GM12878 (cell line): ENCODE measurements at regions not wholly inside any gene's neighbourhood (a gene's known extent, or its start where the extent isn't known, plus 50 kb on each side); places are given as distances from the start of the nearest gene placed in this dataset.

Experiments used
- CBX5 ChIP-seq: sonication (generic); IDR thresholded peaks from 2 replicates; pipeline ENCODE4 v1.6.1; 2016; ENCODE audit warnings: low read depth, moderate library complexity, mild to moderate bottlenecking, inconsistent platforms
- EP300 ChIP-seq, 2 experiments: fragments of 150-350 bp in 1 of 2; IDR thresholded peaks; 2 replicates each; pipeline ENCODE4 v1.6.1; 2011 to 2012; ENCODE audit warnings: low read depth in 2 of 2, low read length in 2 of 2, borderline replicate concordance in 1 of 2, improper control_type of control experiment in 1 of 2, inconsistent platforms in 1 of 2; ENCODE audit not compliant: control insufficient read depth in 1 of 2
- JUND ChIP-seq: IDR thresholded peaks from 2 replicates; pipeline ENCODE4 v1.6.1; 2012; ENCODE audit warnings: low read depth, mild to moderate bottlenecking, low read length, improper control_type of control experiment, moderate library complexity
- STAT3 ChIP-seq: IDR thresholded peaks from 2 replicates; pipeline ENCODE4 v1.6.1; 2011; ENCODE audit warnings: low read depth, low read length, improper control_type of control experiment
- TAF1 ChIP-seq: IDR thresholded peaks from 2 replicates; pipeline ENCODE4 v1.6.1; 2011; ENCODE audit warnings: mild to moderate bottlenecking, low read depth, low read length, borderline replicate concordance
- TCF3 ChIP-seq: IDR thresholded peaks from 2 replicates; pipeline ENCODE4 v1.6.1; 2012; ENCODE audit warnings: low read depth, mild to moderate bottlenecking, low read length, borderline replicate concordance; ENCODE audit not compliant: insufficient read depth
- YY1 ChIP-seq: IDR thresholded peaks from 2 replicates; pipeline ENCODE4 v1.6.1; 2011; ENCODE audit warnings: low read depth, mild to moderate bottlenecking, low read length
- TF ChIP-seq, protein P1 (sequence below): IDR thresholded peaks from 2 replicates; pipeline ENCODE4 v1.6.1; 2011; ENCODE audit warnings: borderline replicate concordance, low read depth, mild to moderate bottlenecking, moderate library complexity, mixed read lengths, low read length; ENCODE audit not compliant: insufficient read depth; ENCODE audit errors: extremely low read length
- TF ChIP-seq, protein P2 (sequence below): fragments of 450-650 bp; IDR thresholded peaks from 2 replicates; pipeline ENCODE4 v1.6.1; 2017; ENCODE audit warnings: mild to moderate bottlenecking, moderate library complexity
- TF ChIP-seq, protein P3 (sequence below), 3 experiments: IDR thresholded peaks in 2 of 3; conservative IDR thresholded peaks in 1 of 3; 2 replicates each; pipeline ENCODE4 v1.5.1; 2011; ENCODE audit warnings: low read depth in 3 of 3, low read length in 3 of 3, mild to moderate bottlenecking in 3 of 3, control low read depth in 2 of 3, moderate library complexity in 2 of 3, inconsistent platforms in 1 of 3, mixed read lengths in 1 of 3; ENCODE audit not compliant: control insufficient read depth in 2 of 3, insufficient read depth in 1 of 3; ENCODE audit errors: extremely low read depth in 1 of 3
- TF ChIP-seq, protein P4 (sequence below): IDR thresholded peaks from 2 replicates; pipeline ENCODE4 v1.6.1; 2011; ENCODE audit warnings: low read depth, low read length, improper control_type of control experiment, borderline replicate concordance

DNA sequence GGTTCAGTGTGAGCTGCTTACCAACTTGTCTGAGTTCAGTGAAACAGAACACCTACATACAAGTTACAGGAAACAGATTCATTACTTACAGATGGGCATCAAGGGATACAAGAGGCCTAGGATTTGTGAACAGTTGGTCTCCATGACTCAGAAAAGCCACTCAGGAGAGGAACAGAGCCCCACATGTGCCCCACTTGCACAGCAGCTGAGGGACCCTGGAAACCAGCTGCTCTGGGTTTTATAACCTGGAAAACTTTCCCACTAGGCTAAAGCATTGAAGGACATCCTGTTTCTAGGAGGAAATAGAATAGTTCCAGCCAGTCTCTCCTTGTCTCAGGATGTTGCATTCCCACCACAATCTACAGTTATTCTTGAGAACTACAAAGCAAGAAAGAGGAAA is 530.0 kb downstream of the ZNF804A start:
- TF ChIP-seq CBX5 (no peak), STAT3 (no peak), YY1 (no peak), EP300 (IDR thresholded peaks at IDR 0.05; ENCODE audit: borderline replicate concordance in 1 of 2, control insufficient read depth in 1 of 2, low read depth in 2 of 2, low read length in 2 of 2) (no peak), JUND (no peak), TCF3 (no peak), TAF1 (no peak)
- TF ChIP-seq, protein P1, sequence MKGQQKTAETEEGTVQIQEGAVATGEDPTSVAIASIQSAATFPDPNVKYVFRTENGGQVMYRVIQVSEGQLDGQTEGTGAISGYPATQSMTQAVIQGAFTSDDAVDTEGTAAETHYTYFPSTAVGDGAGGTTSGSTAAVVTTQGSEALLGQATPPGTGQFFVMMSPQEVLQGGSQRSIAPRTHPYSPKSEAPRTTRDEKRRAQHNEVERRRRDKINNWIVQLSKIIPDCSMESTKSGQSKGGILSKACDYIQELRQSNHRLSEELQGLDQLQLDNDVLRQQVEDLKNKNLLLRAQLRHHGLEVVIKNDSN = no peak
- TF ChIP-seq, protein P2, sequence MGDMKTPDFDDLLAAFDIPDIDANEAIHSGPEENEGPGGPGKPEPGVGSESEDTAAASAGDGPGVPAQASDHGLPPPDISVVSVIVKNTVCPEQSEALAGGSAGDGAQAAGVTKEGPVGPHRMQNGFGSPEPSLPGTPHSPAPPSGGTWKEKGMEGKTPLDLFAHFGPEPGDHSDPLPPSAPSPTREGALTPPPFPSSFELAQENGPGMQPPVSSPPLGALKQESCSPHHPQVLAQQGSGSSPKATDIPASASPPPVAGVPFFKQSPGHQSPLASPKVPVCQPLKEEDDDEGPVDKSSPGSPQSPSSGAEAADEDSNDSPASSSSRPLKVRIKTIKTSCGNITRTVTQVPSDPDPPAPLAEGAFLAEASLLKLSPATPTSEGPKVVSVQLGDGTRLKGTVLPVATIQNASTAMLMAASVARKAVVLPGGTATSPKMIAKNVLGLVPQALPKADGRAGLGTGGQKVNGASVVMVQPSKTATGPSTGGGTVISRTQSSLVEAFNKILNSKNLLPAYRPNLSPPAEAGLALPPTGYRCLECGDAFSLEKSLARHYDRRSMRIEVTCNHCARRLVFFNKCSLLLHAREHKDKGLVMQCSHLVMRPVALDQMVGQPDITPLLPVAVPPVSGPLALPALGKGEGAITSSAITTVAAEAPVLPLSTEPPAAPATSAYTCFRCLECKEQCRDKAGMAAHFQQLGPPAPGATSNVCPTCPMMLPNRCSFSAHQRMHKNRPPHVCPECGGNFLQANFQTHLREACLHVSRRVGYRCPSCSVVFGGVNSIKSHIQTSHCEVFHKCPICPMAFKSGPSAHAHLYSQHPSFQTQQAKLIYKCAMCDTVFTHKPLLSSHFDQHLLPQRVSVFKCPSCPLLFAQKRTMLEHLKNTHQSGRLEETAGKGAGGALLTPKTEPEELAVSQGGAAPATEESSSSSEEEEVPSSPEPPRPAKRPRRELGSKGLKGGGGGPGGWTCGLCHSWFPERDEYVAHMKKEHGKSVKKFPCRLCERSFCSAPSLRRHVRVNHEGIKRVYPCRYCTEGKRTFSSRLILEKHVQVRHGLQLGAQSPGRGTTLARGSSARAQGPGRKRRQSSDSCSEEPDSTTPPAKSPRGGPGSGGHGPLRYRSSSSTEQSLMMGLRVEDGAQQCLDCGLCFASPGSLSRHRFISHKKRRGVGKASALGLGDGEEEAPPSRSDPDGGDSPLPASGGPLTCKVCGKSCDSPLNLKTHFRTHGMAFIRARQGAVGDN = no peak
- TF ChIP-seq, protein P3, sequence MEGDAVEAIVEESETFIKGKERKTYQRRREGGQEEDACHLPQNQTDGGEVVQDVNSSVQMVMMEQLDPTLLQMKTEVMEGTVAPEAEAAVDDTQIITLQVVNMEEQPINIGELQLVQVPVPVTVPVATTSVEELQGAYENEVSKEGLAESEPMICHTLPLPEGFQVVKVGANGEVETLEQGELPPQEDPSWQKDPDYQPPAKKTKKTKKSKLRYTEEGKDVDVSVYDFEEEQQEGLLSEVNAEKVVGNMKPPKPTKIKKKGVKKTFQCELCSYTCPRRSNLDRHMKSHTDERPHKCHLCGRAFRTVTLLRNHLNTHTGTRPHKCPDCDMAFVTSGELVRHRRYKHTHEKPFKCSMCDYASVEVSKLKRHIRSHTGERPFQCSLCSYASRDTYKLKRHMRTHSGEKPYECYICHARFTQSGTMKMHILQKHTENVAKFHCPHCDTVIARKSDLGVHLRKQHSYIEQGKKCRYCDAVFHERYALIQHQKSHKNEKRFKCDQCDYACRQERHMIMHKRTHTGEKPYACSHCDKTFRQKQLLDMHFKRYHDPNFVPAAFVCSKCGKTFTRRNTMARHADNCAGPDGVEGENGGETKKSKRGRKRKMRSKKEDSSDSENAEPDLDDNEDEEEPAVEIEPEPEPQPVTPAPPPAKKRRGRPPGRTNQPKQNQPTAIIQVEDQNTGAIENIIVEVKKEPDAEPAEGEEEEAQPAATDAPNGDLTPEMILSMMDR (IDR thresholded peaks at IDR 0.05 in 2 of 3, conservative IDR thresholded peaks at IDR 0.05 in 1 of 3; ENCODE audit: control insufficient read depth in 2 of 3, extremely low read depth in 1 of 3, insufficient read depth in 1 of 3, low read depth in 3 of 3, low read length in 3 of 3) = no peak
- TF ChIP-seq, protein P4, sequence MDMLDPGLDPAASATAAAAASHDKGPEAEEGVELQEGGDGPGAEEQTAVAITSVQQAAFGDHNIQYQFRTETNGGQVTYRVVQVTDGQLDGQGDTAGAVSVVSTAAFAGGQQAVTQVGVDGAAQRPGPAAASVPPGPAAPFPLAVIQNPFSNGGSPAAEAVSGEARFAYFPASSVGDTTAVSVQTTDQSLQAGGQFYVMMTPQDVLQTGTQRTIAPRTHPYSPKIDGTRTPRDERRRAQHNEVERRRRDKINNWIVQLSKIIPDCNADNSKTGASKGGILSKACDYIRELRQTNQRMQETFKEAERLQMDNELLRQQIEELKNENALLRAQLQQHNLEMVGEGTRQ = no peak
